Karpas-422 (cell line): ENCODE measurements at regions not wholly inside any gene's neighbourhood (a gene's known extent, or its start where the extent isn't known, plus 50 kb on each side); places are given as distances from the start of the nearest gene placed in this dataset.

Experiments
- DNase-seq: peaks from one replicate; pipeline ENCODE4 v3.0.0-alpha.2; 2015
- H2AFZ ChIP-seq: fragments of 200-600 bp; sonication (generic); 2 replicates; pipeline ENCODE4 v1.6.1; 2014; ENCODE audit warnings: antibody characterized with exemption, low read length, mixed read lengths
- H3K27ac ChIP-seq: fragments of 200-600 bp; sonication (generic); 2 replicates; pipeline ENCODE4 v1.5.1; 2014; ENCODE audit warnings: mild to moderate bottlenecking, low read length, moderate library complexity
- H3K27me3 ChIP-seq: fragments of 200-600 bp; sonication (generic); 2 replicates; pipeline ENCODE4 v1.6.1; 2014; ENCODE audit warnings: low read length, mixed read lengths
- H3K36me3 ChIP-seq: fragments of 200-600 bp; sonication (generic); 2 replicates; pipeline ENCODE4 v1.6.1; 2014; ENCODE audit warnings: low read length, mixed read lengths; ENCODE audit not compliant: insufficient read depth
- H3K4me1 ChIP-seq: fragments of 200-600 bp; sonication (generic); 2 replicates; pipeline ENCODE4 v1.6.1; 2014; ENCODE audit warnings: mild to moderate bottlenecking, low read length, mixed read lengths
- H3K4me2 ChIP-seq: fragments of 200-600 bp; sonication (generic); 2 replicates; pipeline ENCODE4 v1.6.1; 2014; ENCODE audit warnings: low read length, low read depth, mild to moderate bottlenecking; ENCODE audit not compliant: poor library complexity, severe bottlenecking
- H3K4me3 ChIP-seq: fragments of 200-600 bp; sonication (generic); 2 replicates; pipeline ENCODE4 v1.5.1; 2014; ENCODE audit warnings: mild to moderate bottlenecking, antibody characterized with exemption, low read length, mixed read lengths
- H3K79me2 ChIP-seq: fragments of 200-600 bp; sonication (generic); 2 replicates; pipeline ENCODE4 v1.6.1; 2014; ENCODE audit warnings: mild to moderate bottlenecking, low read length, mixed read lengths
- H3K9ac ChIP-seq: fragments of 200-600 bp; sonication (generic); 2 replicates; pipeline ENCODE4 v1.6.0; 2014; ENCODE audit warnings: low read length
- H3K9me2 ChIP-seq: fragments of 200-600 bp; sonication (generic), shearing (Covaris generic); replicated peaks from 2 replicates; pipeline ENCODE4 v1.6.0; 2014; ENCODE audit warnings: mild to moderate bottlenecking, low read length, moderate library complexity; ENCODE audit not compliant: insufficient read depth
- H3K9me3 ChIP-seq: fragments of 300-700, 200-600 bp; sonication (generic); 2 replicates; pipeline ENCODE4 v1.6.1; 2014; ENCODE audit warnings: low read length, mixed read lengths
- H4K20me1 ChIP-seq: fragments of 200-600 bp; sonication (generic); 2 replicates; pipeline ENCODE4 v1.6.1; 2014; ENCODE audit warnings: mild to moderate bottlenecking, antibody characterized with exemption, low read length, low read depth; ENCODE audit not compliant: insufficient read depth

GRCh38 chr14:101351769-101352168 lies 209.5 kb upstream of the DIO3 start:
- Histone ChIP-seq H3K79me2 (no peaks in the 10 kb centered on the region), H3K4me1 (no peaks in the 10 kb centered on the region), H3K4me2 (no peak overlapping the region), H3K27me3 (no peaks in the 10 kb centered on the region; the same call in 1 of the 2 replicates), H2AFZ (no peak overlapping the region), H3K9me2 (no peaks in the 10 kb centered on the region), H4K20me1 (no peaks in the 10 kb centered on the region), H3K36me3 (no peaks in the 10 kb centered on the region), H3K9me3 (peaks cover 6% of the 10 kb centered on the region; the same call in 1 of the 2 replicates), H3K4me3 (no peak overlapping the region), H3K27ac (no peak overlapping the region), H3K9ac (no peak overlapping the region)
- DNase-seq, result no peak

DNA sequence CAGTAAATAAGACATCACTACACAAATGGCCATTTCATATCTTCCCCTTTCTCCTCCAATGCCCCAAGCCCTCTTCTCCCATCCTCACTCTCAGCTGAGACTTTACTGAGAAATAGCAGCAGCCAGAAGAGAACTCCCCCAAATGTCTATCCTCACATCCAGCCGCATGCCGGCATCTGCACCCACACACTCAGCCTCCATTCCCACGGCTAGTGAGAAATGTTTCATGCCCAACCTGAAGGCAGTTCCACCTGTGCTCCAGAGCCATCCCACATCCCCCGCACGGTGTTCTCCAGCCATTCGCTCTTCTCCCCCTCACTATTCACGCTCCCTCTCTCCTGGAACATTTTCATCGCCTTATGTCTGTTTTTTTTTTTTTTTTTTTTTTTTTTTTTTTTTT lies 208.7 kb upstream of the DIO3 start:
- peaks cover 6% of the 10 kb centered on the region; the same call in 1 of the 2 replicates for H3K9me3 ChIP-seq
- no peaks in the 10 kb centered on the region for H3K36me3 ChIP-seq
- no peaks in the 10 kb centered on the region for H4K20me1 ChIP-seq

DNA sequence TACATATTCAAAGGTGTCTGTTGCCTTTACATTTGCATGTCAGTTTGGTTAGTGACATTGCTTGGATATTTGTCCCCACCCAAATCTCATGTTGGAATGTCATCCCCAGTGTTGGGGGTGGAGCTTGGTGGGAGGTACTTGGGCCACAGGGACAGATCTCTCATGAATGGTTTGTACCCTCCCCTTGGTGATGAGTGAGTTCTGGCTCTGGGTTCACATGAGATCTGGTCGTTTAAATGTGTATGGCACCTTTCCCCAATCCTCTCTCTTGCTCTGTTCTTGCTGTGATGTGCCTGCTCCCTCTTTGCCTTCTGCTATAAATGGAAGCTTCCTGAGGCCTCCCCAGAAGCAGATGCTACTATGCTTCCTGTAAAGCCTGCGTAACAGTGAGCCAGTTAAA lies 207.9 kb upstream of the DIO3 start:
- Histone ChIP-seq H3K27me3 (peaks cover 1% of the 10 kb centered on the region; the same call in 1 of the 2 replicates), H4K20me1 (no peaks in the 10 kb centered on the region), H3K27ac (no peak overlapping the region), H3K4me1 (no peaks in the 10 kb centered on the region), H3K36me3 (no peaks in the 10 kb centered on the region), H3K9ac (no peak overlapping the region), H3K4me2 (no peak overlapping the region), H3K9me3 (peaks cover 6% of the 10 kb centered on the region; the same call in 1 of the 2 replicates), H2AFZ (no peak overlapping the region), H3K4me3 (no peak overlapping the region), H3K9me2 (no peaks in the 10 kb centered on the region), H3K79me2 (no peaks in the 10 kb centered on the region)
- DNase-seq, result no peak

More for the DNA sequence above, 208.7 kb upstream of the DIO3 start:
- H3K79me2 ChIP-seq, result no peaks in the 10 kb centered on the region
- no peaks in the 10 kb centered on the region for H3K4me1 ChIP-seq
- no peak overlapping the region for H3K4me3 ChIP-seq
- no peak overlapping the region for H3K9ac ChIP-seq
- no peaks in the 10 kb centered on the region for H3K9me2 ChIP-seq
- no peak overlapping the region for H3K27ac ChIP-seq
- H3K4me2 ChIP-seq, result no peak overlapping the region
- DNase-seq, result no peak
- no peak overlapping the region for H2AFZ ChIP-seq
- no peaks in the 10 kb centered on the region; the same call in 1 of the 2 replicates for H3K27me3 ChIP-seq

- no peaks in the 10 kb centered on the region for H4K20me1 ChIP-seq
- no peak overlapping the region for H3K4me2 ChIP-seq
- no peaks in the 10 kb centered on the region for H3K9me2 ChIP-seq
- H3K36me3 ChIP-seq, result no peaks in the 10 kb centered on the region
- no peaks in the 10 kb centered on the region for H3K79me2 ChIP-seq
- 0 out of 2 replicates have a peak, but pooled peaks cover 2% of the 10 kb centered on the region for H3K27me3 ChIP-seq
- no peak overlapping the region for H2AFZ ChIP-seq
- peaks cover under 1% of the 10 kb centered on the region; the same call in 1 of the 2 replicates for H3K4me1 ChIP-seq
- H3K27ac ChIP-seq, result no peak overlapping the region
- no peak for DNase-seq
- H3K9ac ChIP-seq, result no peak overlapping the region
- H3K4me3 ChIP-seq, result no peak overlapping the region
- H3K9me3 ChIP-seq, result no peaks in the 10 kb centered on the region; the same call in 1 of the 2 replicates
These were observed 206.6 kb upstream of the DIO3 start for GRCh38 chr14:101354726-101355125.

DNA sequence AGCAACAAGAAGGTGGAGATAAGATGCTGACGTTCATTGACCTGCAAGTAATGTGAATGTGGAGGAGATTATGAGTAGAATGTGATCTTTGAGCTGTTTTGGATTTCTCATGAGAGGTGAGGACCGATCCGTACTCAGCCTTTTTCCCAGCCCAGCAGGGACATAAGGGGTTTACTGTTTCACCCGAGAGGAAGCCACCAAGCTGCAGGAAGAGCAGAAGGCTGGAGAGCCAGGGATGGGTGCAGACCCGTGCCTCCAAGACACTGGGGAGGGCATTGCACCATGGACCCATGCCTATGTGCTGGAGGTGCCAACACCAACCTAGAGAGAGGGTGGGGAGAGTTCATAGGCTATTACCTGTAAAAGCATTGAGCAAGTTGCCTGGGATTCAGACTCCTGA lies 206.0 kb upstream of the DIO3 start:
- Histone ChIP-seq H3K27ac (no peak overlapping the region), H2AFZ (no peak overlapping the region), H3K9ac (no peak overlapping the region), H3K4me1 (peaks cover 6% of the 10 kb centered on the region), H3K9me2 (no peaks in the 10 kb centered on the region), H3K4me3 (no peak overlapping the region), H3K79me2 (no peaks in the 10 kb centered on the region), H4K20me1 (no peaks in the 10 kb centered on the region), H3K27me3 (0 out of 2 replicates have a peak, but pooled peaks cover 2% of the 10 kb centered on the region), H3K36me3 (no peaks in the 10 kb centered on the region), H3K4me2 (no peak overlapping the region), H3K9me3 (no peaks in the 10 kb centered on the region; the same call in 1 of the 2 replicates)
- DNase-seq, result no peak

GRCh38 chr14:101357038-101357437 lies 204.3 kb upstream of the DIO3 start:
- H3K9me2 ChIP-seq, result no peaks in the 10 kb centered on the region
- no peaks in the 10 kb centered on the region for H3K79me2 ChIP-seq
- no peak overlapping the region for H3K4me3 ChIP-seq
- no peak overlapping the region for H3K27ac ChIP-seq
- DNase-seq, result no peak
- H3K27me3 ChIP-seq, result 0 out of 2 replicates have a peak, but pooled peaks cover 2% of the 10 kb centered on the region
- peaks cover 20% of the 10 kb centered on the region for H3K4me1 ChIP-seq
- H2AFZ ChIP-seq, result no peak overlapping the region
- H3K9ac ChIP-seq, result no peak overlapping the region
- no peaks in the 10 kb centered on the region for H4K20me1 ChIP-seq
- no peak overlapping the region for H3K4me2 ChIP-seq
- H3K9me3 ChIP-seq, result no peaks in the 10 kb centered on the region; the same call in 1 of the 2 replicates
- no peaks in the 10 kb centered on the region for H3K36me3 ChIP-seq

DNA sequence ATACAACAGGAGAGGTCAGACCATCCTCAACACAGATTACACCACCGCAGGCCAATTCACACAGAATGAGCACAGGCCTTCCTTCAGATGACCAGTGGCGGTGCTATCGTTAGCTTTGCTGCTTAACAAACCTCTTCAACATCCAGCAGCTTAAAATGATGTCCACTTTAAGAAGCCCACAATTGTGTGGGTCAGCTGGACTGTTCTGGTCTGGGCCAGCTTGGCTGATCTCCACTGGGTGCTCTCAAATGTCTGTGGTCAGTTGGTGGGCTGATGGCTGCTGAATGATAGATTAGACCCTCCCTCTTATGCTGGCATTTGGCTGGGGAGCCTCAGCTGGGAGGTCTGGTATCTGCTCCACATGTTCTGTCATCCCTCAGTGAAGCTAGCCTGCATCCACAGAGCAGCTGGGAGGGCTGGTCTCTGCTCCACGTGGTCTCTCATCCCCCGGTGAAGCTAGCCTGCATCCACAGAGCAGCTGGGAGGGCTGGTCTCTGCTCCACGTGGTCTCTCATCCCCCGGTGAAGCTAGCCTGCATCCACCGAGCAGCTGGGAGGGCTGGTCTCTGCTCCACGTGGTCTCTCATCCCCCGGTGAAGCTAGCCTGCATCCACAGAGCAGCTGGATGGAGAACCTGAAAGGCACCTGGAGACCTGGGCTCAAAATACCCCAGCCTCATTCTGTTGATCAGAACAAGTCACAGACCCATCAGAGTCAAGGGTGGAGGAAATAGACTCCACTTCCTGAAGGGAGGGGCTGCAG lies 203.6 kb upstream of the DIO3 start:
- H3K4me1 ChIP-seq, result peaks cover 20% of the 10 kb centered on the region
- no peak overlapping the region for H3K27ac ChIP-seq
- no peak overlapping the region for H3K4me2 ChIP-seq
- 0 out of 2 replicates have a peak, but pooled peaks cover 2% of the 10 kb centered on the region for H3K27me3 ChIP-seq
- H3K36me3 ChIP-seq, result no peaks in the 10 kb centered on the region
- H3K4me3 ChIP-seq, result no peak overlapping the region
- no peaks in the 10 kb centered on the region for H3K9me2 ChIP-seq
- H4K20me1 ChIP-seq, result no peaks in the 10 kb centered on the region
- DNase-seq, result no peak
- no peak overlapping the region for H3K9ac ChIP-seq
- H3K9me3 ChIP-seq, result no peaks in the 10 kb centered on the region; the same call in 1 of the 2 replicates
- H3K79me2 ChIP-seq, result no peaks in the 10 kb centered on the region
- H2AFZ ChIP-seq, result no peak overlapping the region

GRCh38 chr14:101358320-101359125 lies 202.8 kb upstream of the DIO3 start:
- Histone ChIP-seq H3K27ac (no peak overlapping the region), H3K79me2 (no peaks in the 10 kb centered on the region), H3K4me1 (peaks cover 27% of the 10 kb centered on the region), H3K27me3 (0 out of 2 replicates have a peak, but pooled peaks cover 2% of the 10 kb centered on the region), H3K9ac (no peak overlapping the region), H3K36me3 (no peaks in the 10 kb centered on the region), H3K9me3 (no peaks in the 10 kb centered on the region; the same call in 1 of the 2 replicates), H3K4me2 (no peak overlapping the region), H3K9me2 (no peaks in the 10 kb centered on the region), H3K4me3 (no peak overlapping the region), H4K20me1 (no peaks in the 10 kb centered on the region), H2AFZ (no peak overlapping the region)
- DNase-seq, result no peak
